ENCODE measurements at regions not wholly inside any gene's neighbourhood (a gene's known extent, or its start where the extent isn't known, plus 50 kb on each side); places are given as distances from the start of the nearest gene placed in this dataset.

DNA sequence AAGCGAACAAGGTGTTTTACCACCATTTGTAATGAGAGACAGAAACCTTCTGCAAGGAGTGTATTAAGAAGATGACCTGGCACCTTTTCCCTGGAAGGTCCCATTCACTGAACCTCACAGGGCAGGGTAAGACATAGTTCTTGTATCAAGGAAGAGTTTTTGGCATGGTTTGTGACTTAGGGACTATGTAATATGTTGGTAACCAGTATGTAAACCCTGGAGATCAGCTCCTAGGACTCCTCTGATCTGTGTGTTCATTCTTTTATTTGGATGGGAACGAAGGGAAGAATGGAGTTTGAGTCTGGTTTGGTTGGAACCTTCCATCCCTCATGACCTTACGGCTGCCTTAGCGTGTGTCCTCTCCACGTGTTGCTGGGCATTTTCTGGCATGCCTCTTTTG lies 175.4 kb downstream of the CAND1 start (continued):
- no peak for TF ChIP-seq ZSCAN29 (IDR thresholded peaks at IDR 0.05)
- TF ChIP-seq MXI1 (IDR thresholded peaks at IDR 0.05; ENCODE audit: low read depth, low read length), result no peak
- no peak for TF ChIP-seq FOS (IDR thresholded peaks at IDR 0.05; ENCODE audit: borderline replicate concordance, extremely low read depth, insufficient read length)
- no peak for TF ChIP-seq MEF2B (IDR thresholded peaks at IDR 0.05; ENCODE audit: partially characterized antibody, poor library complexity, severe bottlenecking)
- TF ChIP-seq CHD1 (IDR thresholded peaks at IDR 0.05; ENCODE audit: low read depth, low read length), result no peak
- TF ChIP-seq HCFC1 (IDR thresholded peaks at IDR 0.05; ENCODE audit: low read length), result no peak
- TF ChIP-seq TCF3 (IDR thresholded peaks at IDR 0.05; ENCODE audit: borderline replicate concordance, insufficient read depth, low read depth, low read length), result no peak
- no peak for TF ChIP-seq CBFB (IDR thresholded peaks at IDR 0.05; ENCODE audit: low read depth)
- TF ChIP-seq NR2C2 (IDR thresholded peaks at IDR 0.05; ENCODE audit: borderline replicate concordance, control insufficient read depth, insufficient read length, low read depth), result no peak

DNA sequence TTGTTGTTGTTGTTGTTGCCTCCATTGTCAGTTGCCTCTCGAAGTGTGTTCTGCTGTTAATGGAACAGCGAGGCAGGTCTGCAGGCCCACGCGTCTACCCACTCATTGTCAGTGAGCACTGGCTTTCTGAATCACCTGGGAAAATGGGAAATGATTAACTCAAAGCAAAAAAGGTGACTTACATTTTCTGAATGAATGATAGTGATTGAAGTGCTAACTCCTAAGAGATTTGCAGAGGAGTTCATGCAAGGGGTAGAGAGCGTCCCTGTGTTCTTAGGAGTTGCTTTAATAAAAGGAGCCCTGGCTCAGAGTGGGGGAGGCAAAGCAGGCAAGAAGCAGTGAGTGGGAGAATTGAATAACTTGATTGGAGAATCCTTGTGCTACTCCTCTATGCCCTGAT lies 177.6 kb downstream of the CAND1 start:
- FAIRE-seq (no peak), ATAC-seq (no peak), DNase-seq (ENCODE audit: low read depth, low spot score) (no peak)
- no peaks in the 10 kb centered on the region for H3K79me2 ChIP-seq (ENCODE audit: control insufficient read depth, insufficient read depth, low read length)
- SMC1A ChIA-PET (ENCODE audit: uncharacterized antibody, unreplicated experiment), result no interaction called here
- no peak for TF ChIP-seq RB1 (IDR thresholded peaks at IDR 0.05; ENCODE audit: borderline replicate concordance)
- TF ChIP-seq, protein P1, sequence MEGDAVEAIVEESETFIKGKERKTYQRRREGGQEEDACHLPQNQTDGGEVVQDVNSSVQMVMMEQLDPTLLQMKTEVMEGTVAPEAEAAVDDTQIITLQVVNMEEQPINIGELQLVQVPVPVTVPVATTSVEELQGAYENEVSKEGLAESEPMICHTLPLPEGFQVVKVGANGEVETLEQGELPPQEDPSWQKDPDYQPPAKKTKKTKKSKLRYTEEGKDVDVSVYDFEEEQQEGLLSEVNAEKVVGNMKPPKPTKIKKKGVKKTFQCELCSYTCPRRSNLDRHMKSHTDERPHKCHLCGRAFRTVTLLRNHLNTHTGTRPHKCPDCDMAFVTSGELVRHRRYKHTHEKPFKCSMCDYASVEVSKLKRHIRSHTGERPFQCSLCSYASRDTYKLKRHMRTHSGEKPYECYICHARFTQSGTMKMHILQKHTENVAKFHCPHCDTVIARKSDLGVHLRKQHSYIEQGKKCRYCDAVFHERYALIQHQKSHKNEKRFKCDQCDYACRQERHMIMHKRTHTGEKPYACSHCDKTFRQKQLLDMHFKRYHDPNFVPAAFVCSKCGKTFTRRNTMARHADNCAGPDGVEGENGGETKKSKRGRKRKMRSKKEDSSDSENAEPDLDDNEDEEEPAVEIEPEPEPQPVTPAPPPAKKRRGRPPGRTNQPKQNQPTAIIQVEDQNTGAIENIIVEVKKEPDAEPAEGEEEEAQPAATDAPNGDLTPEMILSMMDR (IDR thresholded peaks at IDR 0.05 in 2 of 3, conservative IDR thresholded peaks at IDR 0.05 in 1 of 3; ENCODE audit: control insufficient read depth in 2 of 3, extremely low read depth in 1 of 3, insufficient read depth in 1 of 3, low read depth in 3 of 3, low read length in 3 of 3), result no peak
- TF ChIP-seq GABPA (IDR thresholded peaks at IDR 0.05; ENCODE audit: low read depth), result no peak
- TF ChIP-seq, protein P2, sequence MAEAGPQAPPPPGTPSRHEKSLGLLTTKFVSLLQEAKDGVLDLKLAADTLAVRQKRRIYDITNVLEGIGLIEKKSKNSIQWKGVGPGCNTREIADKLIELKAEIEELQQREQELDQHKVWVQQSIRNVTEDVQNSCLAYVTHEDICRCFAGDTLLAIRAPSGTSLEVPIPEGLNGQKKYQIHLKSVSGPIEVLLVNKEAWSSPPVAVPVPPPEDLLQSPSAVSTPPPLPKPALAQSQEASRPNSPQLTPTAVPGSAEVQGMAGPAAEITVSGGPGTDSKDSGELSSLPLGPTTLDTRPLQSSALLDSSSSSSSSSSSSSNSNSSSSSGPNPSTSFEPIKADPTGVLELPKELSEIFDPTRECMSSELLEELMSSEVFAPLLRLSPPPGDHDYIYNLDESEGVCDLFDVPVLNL (IDR thresholded peaks at IDR 0.05; ENCODE audit: low read depth, low read length), result no peak
- H3K36me3 ChIP-seq (ENCODE audit: control insufficient read depth in 2 of 2, insufficient read depth in 2 of 2, low read length in 1 of 2), result no peaks in the 10 kb centered on the region
- WGBS (ENCODE audit: insufficient coverage, insufficient replicate concordance, low lambda C conversion rate, missing lambda C conversion rate), result 95% methylated on average over 5 of the region's 5 CpGs
- H3K27me3 ChIP-seq (replicated peaks in 1 of 2; ENCODE audit: control insufficient read depth in 2 of 2, insufficient read depth in 2 of 2, low read length in 1 of 2), result no peaks in the 10 kb centered on the region
- peaks cover 12% of the 10 kb centered on the region; the same call in 2 of the 3 replicates for H3K9me3 ChIP-seq (replicated peaks; ENCODE audit: control insufficient read depth, insufficient read depth, low read length)
- no peak overlapping the region for H3K4me3 ChIP-seq
- in situ Hi-C loops (cut with MboI), result loop anchor here (10.0 kb wide), 1 partner anchor 498 kb away; no protein-coding TSS in a partner anchor
- POLR2A ChIA-PET, result no interaction called here
- CTCF ChIA-PET, result no interaction called here
- peaks cover 35% of the 10 kb centered on the region for H3K4me1 ChIP-seq (ENCODE audit: control insufficient read depth, insufficient read depth, low read length)
- no peak overlapping the region for H3K27ac ChIP-seq (ENCODE audit: control insufficient read depth, insufficient read depth)
- H4K20me1 ChIP-seq (ENCODE audit: control insufficient read depth, insufficient read depth), result no peaks in the 10 kb centered on the region
- no peak overlapping the region for H3K4me2 ChIP-seq (ENCODE audit: control insufficient read depth, insufficient read depth)
- RAD21 ChIA-PET (ENCODE audit: unreplicated experiment), result no interaction called here
- H3K9ac ChIP-seq (ENCODE audit: control insufficient read depth, insufficient read depth, low read length), result no peak overlapping the region
- no TSS peak for BruUV-seq (replicated peaks)
- intact Hi-C loops (cut with micrococcal nuclease; ENCODE audit: unreplicated experiment), result no loop called here
- H2AFZ ChIP-seq (ENCODE audit: control insufficient read depth, low read depth, low read length), result no peak overlapping the region

All from GM12878 (cell line).